NCI-H2171 (cell line): ENCODE measurements at regions not wholly inside any gene's neighbourhood (a gene's known extent, or its start where the extent isn't known, plus 50 kb on each side); places are given as distances from the start of the nearest gene placed in this dataset.
"Not testable (repeated sequence)": the region's sequence is repeated elsewhere in the genome, so short reads cannot be mapped to it uniquely, and the experiment has no call there.

ENCODE experiments used
- DNase-seq: peaks from one replicate; lab custom pipeline; 2025; lab: John Stamatoyannopoulos, UW

DNA sequence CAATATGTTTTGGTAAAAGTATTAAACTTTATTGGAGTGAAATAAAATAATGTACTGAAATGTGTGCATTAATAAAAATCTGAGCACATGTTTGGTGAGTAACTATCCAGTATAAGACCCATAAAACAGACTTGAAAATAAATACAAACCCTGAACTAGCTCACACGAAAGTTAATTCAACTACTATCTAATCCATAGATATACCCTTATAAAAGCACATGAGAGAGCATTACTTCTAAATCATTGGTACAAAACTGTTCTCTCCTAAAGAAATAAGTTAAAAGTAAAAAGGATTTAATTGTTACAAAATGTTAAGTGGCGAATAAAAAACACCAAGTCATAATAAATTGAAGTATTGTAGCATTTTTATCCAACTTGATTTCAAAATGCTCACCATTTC, 295.6 kb downstream of the PTPRC start:
- no peak for DNase-seq

DNA sequence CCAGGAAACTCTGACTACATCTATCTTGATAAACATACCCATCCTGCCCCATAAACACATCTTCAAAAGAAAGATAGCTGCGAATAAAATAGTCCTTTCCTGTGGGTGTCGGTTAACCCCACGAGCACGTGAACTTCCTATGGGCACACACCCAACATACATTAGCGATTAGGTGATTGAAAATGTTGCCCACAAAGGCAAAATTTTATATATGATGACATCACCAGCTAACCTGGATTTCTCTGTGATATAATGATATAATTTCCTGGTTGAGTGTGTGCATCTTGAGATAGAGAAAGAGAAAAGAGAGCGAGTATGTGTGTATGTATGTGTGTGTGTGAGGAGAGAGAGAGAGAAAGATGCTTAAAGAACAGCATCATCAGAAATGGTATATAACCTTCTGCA, 296.1 kb downstream of the PTPRC start:
- DNase-seq, result no peak

DNA sequence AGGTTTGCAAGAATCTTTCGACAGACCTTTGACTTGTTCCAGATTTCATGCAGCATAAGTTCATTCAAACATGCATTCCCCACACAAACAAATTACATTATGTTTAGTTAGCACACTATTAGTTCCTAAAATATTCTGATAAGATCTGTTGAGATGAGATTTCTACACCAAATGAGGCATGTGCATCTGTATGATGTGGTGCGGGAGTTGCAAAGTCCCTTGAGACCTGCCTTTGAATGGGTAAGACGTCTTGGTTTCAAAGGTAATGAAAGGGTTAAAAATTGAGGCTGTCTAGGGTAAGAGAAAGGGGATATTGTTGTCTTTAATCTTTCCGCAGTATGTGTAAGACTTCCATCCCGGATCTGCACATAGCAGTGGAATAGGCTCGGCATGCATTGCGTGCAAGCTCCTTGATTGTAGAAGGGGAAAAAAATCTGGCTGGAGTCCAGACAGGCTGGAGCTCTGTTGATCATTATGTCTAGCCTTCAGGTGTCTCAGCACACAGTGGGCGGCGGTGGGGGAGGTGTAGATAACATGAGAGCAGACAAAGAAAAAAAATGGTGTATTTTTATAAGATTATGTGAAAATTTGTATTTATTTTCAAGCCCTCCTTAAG, 296.6 kb downstream of the PTPRC start:
- DNase-seq, result peak; percentile 87

DNA sequence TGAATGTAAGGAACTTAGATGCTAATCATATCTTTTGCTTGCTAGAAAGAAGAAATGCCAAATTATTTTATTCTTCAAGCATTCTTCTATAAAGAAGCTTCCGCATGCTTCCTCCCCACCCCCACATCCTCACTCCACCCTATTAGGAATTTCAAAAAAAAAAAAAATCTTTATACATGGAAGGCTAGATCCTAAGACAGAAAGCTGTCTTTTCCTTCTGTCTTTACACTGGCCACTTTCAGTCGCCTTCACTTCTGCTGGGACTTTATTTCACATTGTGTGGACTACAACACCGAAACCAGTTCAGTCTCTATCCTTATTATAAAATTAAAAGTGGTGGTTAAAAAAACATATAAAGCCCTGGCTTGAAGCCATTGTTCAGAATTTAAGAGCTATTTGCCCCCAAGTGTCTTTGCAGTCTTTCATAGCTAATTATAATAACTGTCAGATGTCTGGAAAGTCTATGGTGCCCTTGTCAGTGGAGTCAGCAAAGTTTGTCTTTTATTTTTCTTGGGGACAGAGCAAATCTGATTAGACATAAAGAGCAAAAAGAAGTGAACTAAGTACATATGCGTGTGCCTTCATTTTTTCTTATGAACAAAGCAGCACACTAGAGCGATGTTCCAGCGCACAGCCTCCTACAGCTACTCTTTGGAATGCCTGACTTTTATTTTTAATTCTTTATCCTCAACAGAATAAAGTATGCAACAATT, 297.7 kb downstream of the PTPRC start:
- DNase-seq, result no peak

DNA sequence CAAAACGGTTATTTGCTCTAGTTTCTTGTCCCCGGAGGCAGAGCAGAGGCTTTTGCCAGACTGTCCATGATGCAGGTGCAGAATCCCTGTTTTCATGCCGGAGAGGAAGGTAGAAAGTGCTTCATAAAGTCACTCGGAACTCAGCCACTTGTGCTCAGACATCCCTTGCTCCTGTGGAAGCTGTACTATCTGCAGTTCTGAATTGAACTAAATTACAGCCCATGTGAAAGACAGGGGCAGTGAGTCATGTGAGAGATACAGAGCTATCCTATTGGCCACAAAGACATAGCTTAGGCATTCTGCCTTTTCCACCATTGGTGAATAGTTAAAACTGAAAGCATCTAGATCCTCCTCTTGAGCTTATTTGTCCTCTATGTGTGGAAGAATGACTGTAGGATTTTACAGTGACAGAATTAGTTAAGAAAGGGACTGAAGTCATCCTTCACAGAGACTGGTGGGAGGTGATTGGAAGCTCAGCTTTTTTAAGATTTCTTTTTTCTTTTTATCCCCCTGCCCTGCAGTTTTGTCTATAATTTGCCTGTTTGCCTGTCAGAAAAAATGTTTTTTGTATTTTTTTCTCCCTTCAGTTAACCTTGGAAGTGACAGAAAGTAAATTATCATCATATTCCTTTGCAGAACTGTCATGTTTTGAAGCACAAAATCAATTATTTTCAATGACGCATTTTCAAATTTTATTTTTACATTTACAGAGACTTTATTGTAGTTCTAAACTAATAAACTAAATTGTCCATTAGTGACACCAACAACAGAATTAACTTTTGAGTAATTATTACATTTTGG, 298.6 kb downstream of the PTPRC start:
- DNase-seq, result no peak

DNA sequence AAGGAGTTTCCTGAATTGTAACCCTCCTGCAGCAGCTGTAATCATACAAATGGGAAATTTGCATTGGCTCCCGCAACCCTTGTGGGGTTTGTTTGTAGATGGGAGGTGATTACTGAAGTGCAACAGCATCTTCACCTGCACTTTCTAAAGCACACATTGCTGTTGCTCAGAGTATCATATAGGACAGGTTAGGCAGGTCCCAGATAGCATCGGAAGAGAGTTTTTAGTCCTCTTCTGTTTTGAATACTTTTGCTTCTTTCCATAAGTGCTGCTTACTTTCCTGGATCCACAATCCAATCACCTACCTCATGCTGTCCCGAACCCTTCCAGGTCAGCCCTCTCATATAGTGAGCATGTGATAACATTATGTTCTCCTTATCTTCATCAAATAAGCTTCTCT, 300.4 kb downstream of the PTPRC start:
- DNase-seq, result no peak

DNA sequence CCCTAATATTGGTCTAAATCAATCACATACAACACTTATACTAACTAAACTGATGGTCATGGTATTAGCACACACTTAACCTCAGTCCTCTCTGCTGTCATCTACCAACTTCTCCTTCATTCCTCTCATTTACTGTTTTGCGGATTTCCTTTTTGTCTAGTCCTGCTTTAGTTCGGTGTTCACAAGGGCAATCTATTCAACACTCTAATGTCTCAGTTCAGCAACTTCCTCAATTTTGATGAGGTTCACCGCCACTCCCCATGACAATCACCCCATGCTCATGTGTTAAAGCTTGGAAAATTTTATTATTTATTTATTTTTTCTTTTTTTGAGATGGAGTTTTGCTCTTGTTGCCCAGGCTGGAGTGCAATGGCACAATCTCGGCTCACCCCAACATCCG, 301.1 kb downstream of the PTPRC start:
- no peak for DNase-seq

DNA sequence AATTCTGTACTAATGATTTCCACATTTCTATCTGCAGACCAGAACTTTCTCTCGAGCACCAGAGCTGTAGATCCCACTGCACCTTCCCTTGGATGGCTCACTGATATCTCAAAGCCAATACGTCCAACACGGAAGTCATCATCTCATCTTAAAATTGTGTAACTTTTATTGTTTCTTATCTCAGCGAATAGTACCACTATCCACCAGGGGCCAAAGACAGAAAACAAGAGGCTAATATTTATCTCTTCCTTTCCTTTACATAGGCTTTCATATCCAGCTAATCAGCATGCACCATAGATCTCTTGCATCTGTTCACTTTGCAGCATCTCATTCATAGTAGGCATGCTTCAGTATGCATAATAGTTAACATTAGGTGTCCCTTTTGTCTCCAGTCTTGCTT, 303.6 kb downstream of the PTPRC start:
- DNase-seq, result no peak

DNA sequence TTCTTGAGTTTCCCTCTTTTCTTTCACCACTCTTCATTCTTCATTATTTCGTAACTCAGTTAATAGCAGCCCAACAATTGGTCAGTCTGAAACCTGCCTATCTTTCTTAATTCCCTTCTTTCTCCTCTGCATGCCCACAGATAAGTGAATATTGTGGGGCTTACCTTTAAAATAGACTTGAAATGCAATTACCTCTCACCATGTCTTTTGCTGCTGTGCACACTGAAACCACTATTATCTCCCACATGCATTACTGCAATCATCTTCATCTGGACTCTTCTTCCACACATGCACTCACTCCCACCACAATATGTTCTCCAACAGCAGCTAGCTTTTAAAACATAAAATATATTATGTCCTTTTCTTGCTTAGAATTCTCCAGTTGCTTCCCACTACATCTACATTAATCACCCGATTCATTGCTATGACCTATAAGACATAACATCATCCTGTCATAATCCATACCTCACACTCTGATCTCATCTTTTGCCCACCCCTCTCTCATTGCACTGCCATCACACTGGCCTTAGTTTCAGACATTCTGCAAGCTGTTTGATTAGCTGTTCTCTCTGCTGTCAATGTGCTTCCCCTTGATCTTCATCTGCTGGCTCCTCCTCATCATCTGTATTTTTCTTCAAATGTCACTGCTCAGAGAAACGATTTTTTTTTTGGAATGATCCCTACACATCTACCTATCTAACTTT, 304.8 kb downstream of the PTPRC start:
- no peak for DNase-seq

DNA sequence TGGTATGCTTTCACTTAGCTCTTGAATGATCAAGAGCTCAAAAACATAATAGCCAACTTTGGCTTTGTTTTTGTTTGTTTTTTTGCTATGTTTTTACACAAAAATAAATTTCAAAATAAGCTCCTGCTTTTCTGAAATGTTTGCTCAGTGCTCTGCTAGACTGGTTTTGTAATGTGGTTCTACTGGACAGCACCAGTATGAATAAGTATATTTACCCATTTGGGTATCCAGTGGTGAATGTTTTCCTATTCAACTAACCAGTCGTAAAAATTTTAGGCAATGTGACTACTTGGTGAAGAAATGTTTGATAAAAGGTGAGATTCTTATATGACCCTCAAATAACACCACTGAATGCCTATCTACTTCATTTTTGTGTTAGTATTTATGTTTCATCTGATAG, 308.6 kb downstream of the PTPRC start:
- no peak for DNase-seq

DNA sequence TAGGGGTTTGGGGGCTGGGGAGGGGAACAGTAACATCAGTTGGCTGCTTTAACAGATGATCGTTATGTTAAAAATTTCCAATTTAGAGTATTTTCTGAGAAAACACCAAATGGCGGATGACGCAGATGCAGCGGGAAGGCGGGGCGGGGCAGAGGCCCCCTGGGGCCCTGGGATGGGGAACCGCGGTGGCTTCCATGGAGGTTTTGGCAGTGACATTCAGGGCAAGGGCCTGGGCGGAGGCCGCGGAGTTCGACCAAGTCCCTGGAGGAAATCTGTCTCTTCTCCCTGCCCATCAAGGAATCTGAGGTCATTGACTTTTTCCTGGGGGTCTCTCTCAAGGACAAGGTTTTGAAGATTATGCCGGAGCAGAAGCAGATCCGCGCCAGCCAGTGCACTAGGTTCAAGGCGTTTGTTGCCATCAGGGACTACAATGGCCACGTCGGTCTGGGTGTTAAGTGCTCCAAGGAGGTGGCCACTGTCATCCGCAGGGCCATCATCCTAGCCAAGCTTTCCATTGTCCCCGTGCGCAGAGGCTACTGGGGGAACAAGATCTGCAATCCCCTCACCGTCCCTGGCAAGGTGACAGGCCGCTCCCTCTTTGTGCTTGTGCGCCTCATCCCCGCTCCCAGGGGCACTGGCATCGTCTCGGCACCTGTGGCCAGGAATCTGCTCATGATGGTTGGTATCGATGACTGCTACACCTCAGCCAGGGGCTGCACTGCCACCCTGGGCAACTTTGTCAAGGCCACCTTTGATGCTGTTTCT, 310.2 kb downstream of the PTPRC start:
- DNase-seq, result no peak

DNA sequence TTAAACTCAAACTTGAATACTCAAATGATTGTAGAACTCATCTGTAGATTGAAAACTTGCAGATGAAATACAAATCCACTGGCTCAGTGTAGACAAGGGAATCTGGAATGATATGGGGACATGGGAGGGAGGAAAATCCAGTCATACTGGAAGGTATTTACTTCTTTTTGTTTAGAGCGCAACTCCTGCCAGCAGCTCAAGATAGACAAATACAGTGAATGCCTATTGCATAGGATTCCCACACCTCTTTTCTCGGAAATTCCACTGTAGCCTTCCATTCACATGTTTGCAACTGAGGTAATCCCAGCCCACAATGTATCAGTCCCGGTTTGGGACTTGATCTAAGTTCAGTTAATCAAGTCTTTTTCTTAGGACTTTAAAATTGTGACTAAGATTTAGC, 311.2 kb downstream of the PTPRC start:
- DNase-seq, result no peak

DNA sequence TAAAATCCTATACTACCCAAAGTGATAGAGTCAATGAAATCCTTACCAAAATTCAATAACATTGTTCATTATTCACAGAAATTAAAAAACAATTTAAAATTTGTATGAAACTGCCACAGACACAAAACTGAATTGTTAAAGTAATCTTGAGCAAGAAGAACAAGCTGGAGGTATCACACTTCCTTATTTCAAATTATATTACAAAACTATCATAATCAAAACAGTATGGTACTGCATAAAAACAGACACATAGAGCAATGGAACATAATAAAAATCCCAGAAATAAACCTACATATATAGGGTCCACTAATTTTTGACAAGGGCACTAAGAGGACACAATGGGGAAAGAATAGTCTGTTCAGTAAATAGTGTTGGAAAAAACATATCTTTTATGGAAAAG, 316.2 kb downstream of the PTPRC start:
- DNase-seq, result no peak

DNA sequence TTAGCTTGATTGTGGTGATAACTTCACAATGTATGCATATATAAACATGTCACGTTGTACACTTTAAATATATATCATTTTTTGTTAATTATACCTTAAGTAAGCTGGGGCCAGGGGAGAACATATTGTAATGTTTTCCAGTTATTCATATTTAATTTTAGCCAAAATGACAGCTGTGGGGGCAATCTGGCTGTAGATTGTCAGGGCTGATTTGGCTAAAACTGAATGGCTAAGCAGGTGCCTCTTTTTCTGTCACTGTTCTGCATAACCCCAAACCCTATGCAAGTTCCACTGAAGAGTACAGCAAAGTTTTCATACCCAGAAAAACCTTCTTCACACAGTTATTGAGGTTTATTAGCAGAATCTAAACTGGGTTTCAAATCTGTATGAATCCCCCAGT, 318.2 kb downstream of the PTPRC start:
- no peak for DNase-seq

DNA sequence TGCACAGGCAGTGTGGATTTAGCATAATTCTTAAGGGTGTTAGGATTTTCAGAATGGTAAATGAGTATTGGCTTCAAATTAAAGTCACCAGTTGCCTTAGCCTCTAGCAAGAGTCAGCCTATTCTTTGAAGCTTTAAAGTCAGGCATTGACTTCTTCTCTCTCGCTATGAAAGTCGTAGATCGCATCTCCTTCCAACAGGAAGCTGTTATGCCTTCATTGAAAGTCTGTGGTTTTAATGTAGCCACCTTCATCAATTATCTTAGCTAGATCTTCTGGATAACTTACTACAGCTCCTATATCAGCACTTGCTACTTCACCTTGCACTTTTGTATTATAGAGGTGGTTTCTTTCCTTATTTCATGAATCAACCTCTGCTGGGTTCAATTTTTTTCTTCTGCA, 320.2 kb downstream of the PTPRC start:
- DNase-seq, result no peak

DNA sequence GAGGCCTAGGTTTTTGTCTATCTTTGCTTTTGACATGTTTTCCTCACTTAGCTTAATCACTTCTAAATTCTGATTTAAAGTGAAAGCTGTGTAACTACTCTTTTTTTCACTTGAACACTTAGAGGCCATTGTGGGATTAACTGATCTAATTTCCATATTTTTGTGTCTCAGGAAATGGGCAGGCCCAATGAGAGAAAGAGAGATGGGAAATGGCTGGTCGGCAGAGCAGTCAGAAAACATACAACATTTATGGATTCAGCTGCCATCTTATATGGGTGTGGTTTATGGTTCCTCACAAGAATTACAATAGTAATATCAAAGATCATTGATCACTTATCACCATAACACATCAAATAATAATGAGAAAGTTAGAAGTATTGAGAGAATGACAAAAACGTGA, 320.8 kb downstream of the PTPRC start:
- no peak for DNase-seq

DNA sequence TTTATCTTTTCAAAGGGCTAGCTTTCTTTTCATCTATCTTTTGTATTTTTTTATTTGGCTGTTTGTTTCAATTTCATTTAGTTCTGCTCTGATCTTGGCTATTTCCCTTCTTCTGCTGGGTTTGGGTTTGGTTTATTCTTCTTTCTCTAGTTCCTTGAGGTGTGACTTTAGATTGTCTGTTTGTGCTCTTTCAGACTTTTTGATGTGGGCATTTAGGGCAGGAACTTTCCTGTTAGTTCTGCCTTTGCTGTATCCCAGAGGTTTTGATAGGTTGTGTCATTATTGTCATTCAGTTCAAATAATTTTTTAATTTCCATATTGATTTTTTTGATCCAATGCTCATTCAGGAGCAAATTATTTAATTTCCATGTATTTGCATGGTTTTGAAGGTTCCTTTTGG, 325.0 kb downstream of the PTPRC start:
- not testable (repeated sequence) for DNase-seq

DNA sequence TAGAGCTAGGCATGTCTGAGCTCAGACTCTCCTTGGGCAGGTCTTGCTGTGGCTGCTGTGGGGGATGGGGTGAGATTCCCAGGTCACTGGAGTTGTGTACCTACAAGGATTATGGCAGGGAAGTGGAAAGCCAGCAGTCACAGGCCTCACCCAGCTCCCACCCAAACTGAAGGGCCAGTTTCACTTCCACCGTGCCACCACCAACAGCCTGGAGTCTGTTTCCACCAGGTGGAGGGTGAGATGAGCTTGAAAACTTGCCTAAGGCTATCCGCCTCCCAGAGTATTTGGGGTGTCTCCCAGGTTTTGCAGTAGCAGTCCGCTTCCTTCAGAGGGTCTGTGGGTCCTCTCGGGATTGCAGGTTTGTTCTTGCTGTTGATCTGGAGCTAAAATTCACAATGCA, 327.7 kb downstream of the PTPRC start:
- DNase-seq, result no peak

DNA sequence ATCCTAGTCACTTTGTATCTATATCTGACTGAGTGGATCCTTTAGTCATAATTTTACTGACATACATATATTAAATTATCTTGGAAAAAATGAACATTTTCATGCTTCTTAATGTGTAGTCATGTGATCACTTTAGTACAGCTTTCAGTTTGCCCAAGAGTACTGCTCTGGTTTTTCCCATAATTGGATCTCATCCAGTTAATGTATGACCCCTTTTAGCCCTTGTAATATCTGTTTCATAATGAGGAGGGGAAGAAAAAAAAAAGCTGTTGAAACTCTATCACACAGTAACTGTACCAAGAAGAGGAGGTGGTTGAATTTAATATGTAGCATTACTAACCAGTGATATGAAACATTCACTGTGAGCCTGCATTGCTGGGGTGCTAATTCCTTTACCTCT, 328.7 kb downstream of the PTPRC start:
- DNase-seq, result no peak

DNA sequence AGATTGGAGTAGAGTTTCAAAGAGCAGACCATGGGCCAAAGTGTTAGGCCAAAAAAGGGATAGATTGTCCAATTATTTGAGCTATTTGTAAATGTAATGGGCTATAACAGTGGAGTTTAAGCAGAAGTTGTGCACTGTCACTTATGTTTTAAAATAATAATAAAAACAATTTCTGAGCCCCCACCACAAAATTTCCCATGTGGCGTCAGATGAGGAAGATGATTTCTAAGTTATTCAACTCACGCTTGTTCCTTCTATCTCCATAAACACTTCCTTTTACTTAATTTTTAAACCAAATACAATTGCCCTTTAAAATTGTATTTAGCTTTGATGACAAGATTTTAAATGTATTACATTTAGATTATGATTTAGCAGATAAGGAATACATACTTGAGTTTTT, 330.0 kb downstream of the PTPRC start:
- no peak for DNase-seq

DNA sequence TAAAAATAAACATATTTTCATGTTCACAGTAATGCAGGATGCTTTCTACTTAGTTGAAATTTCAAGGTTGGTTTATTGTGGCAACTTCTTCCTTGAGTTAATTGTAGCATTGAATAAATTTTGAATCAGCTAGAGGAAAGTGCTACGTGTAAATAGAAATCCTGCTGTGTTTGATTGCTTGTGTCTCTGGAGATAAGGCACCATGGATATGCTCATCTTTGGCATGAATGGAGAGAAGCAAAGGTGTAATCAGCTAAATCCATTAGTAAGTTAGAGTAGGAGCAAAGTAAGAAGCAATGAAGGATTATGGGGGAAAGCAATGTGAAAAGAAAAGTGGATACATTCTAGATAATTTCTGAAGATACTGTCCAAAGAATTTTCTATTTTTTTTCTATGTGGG, 331.1 kb downstream of the PTPRC start:
- no peak for DNase-seq

DNA sequence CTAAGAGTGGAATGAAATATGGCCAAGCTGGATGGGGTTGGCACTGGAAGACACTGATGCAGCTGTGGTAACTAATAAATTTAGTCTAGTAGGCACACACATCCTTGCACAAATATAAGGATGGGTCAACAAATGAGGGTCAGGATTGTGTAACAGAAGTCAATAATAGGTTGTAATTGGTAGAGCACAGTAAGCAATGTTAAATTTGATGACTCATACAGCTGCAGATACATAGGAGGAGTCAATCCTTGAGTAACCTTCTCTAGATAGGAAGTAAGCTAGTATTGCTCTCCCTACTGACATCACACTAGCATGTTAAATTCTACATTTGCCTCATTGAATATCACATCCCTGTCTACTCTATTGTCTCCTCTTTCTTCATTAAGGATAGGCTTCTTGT, 332.1 kb downstream of the PTPRC start:
- no peak for DNase-seq
